ENCODE measurements at regions not wholly inside any gene's neighbourhood (a gene's known extent, or its start where the extent isn't known, plus 50 kb on each side); places are given as distances from the start of the nearest gene placed in this dataset.
A peak's percentile ranks its signal among the peaks of the same experiment; 100 is the strongest.
"Not testable (repeated sequence)": the region's sequence is repeated elsewhere in the genome, so short reads cannot be mapped to it uniquely, and the experiment has no call there.

- no peak for TF ChIP-seq CTCF (IDR thresholded peaks at IDR 0.05; ENCODE audit: low read depth, low read length, missing control alignments)
- H3K4me3 ChIP-seq (replicated peaks; ENCODE audit: low read depth, low read length), result no peak overlapping the region
- peak; percentile 2 for DNase-seq (ENCODE audit: extremely low read depth, low read depth)
These were observed 275.6 kb downstream of the AACS start for GRCh38 chr12:125340791-125341190.

GRCh38 chr12:125341422-125341821, 276.2 kb downstream of the AACS start:
- DNase-seq (ENCODE audit: extremely low read depth, low read depth), result no peak
- no peak for TF ChIP-seq CTCF (IDR thresholded peaks at IDR 0.05; ENCODE audit: low read depth, low read length, missing control alignments)
- no peak overlapping the region for H3K4me3 ChIP-seq (replicated peaks; ENCODE audit: low read depth, low read length)

- no peak for DNase-seq (ENCODE audit: extremely low read depth, low read depth)
- TF ChIP-seq CTCF (IDR thresholded peaks at IDR 0.05; ENCODE audit: low read depth, low read length, missing control alignments), result no peak
These were observed 278.4 kb downstream of the AACS start for GRCh38 chr12:125343649-125344048.

GRCh38 chr12:125346362-125346761, 281.1 kb downstream of the AACS start:
- TF ChIP-seq CTCF (IDR thresholded peaks at IDR 0.05; ENCODE audit: low read depth, low read length, missing control alignments), result no peak
- H3K4me3 ChIP-seq (replicated peaks; ENCODE audit: low read depth, low read length), result no peak overlapping the region
- DNase-seq (ENCODE audit: extremely low read depth, low read depth), result no peak

More at GRCh38 chr12:125343649-125344048, 278.4 kb downstream of the AACS start:
- no peak overlapping the region for H3K4me3 ChIP-seq (replicated peaks; ENCODE audit: low read depth, low read length)

- no peak for TF ChIP-seq CTCF (IDR thresholded peaks at IDR 0.05; ENCODE audit: low read depth, low read length, missing control alignments)
- H3K4me3 ChIP-seq (replicated peaks; ENCODE audit: low read depth, low read length), result no peak overlapping the region
- no peak for DNase-seq (ENCODE audit: extremely low read depth, low read depth)
These were observed 286.6 kb downstream of the AACS start for GRCh38 chr12:125351788-125352187.

GRCh38 chr12:125353002-125353401, 287.8 kb downstream of the AACS start:
- not testable (repeated sequence) for DNase-seq (ENCODE audit: extremely low read depth, low read depth)

GRCh38 chr12:125353871-125354270, 288.6 kb downstream of the AACS start:
- no peak for DNase-seq (ENCODE audit: extremely low read depth, low read depth)
- H3K4me3 ChIP-seq (replicated peaks; ENCODE audit: low read depth, low read length), result no peak overlapping the region
- TF ChIP-seq CTCF (IDR thresholded peaks at IDR 0.05; ENCODE audit: low read depth, low read length, missing control alignments), result no peak

More at GRCh38 chr12:125353002-125353401, 287.8 kb downstream of the AACS start:
- H3K4me3 ChIP-seq (replicated peaks; ENCODE audit: low read depth, low read length), result not testable (repeated sequence)
